AG10803 (cell line): ENCODE measurements at regions not wholly inside any gene's neighbourhood (a gene's known extent, or its start where the extent isn't known, plus 50 kb on each side); places are given as distances from the start of the nearest gene placed in this dataset.
"Not testable (repeated sequence)": the region's sequence is repeated elsewhere in the genome, so short reads cannot be mapped to it uniquely, and the experiment has no call there.

Experiments used
- DNase-seq: peaks from one replicate; pipeline ENCODE4 v3.0.0; 2010; ENCODE audit warnings: low read depth
- H3K4me3 ChIP-seq: 2 replicates; pipeline ENCODE4 v1.5.1; 2011; ENCODE audit warnings: mild to moderate bottlenecking, low read length, control low read depth
- CTCF ChIP-seq: conservative IDR thresholded peaks from 2 replicates; pipeline ENCODE4 v1.5.1; 2011; ENCODE audit warnings: mild to moderate bottlenecking, low read length, control low read depth, inconsistent platforms

GRCh38 chr9:87422999-87423398, 74.7 kb upstream of the DAPK1 start:
- DNase-seq: no peak
- H3K4me3 ChIP-seq: no peak overlapping the region
- no peak for TF ChIP-seq CTCF

GRCh38 chr9:87423885-87424284, 73.8 kb upstream of the DAPK1 start:
- H3K4me3 ChIP-seq, DNase-seq: not testable (repeated sequence)

- H3K4me3 ChIP-seq: no peak overlapping the region
- TF ChIP-seq CTCF: no peak
- no peak for DNase-seq
Measured at GRCh38 chr9:87425202-87425601, 72.5 kb upstream of the DAPK1 start.

GRCh38 chr9:87427851-87428506, 69.7 kb upstream of the DAPK1 start:
- no peak for TF ChIP-seq CTCF
- H3K4me3 ChIP-seq: no peak overlapping the region
- DNase-seq: no peak

GRCh38 chr9:87428659-87429058, 69.0 kb upstream of the DAPK1 start:
- no peak overlapping the region for H3K4me3 ChIP-seq

GRCh38 chr9:87431837-87432236, 65.8 kb upstream of the DAPK1 start:
- H3K4me3 ChIP-seq: no peak overlapping the region
- no peak for TF ChIP-seq CTCF
- peak; percentile 55 for DNase-seq

More at GRCh38 chr9:87428659-87429058, 69.0 kb upstream of the DAPK1 start:
- DNase-seq: no peak
- no peak for TF ChIP-seq CTCF

- TF ChIP-seq CTCF: no peak
- DNase-seq: no peak
- no peak overlapping the region for H3K4me3 ChIP-seq
Measured at GRCh38 chr9:87433853-87434252, 63.8 kb upstream of the DAPK1 start.

- no peak for TF ChIP-seq CTCF
- DNase-seq: no peak
- no peak overlapping the region for H3K4me3 ChIP-seq
Measured at GRCh38 chr9:87434366-87434765, 63.3 kb upstream of the DAPK1 start.
